ENCODE measurements at regions not wholly inside any gene's neighbourhood (a gene's known extent, or its start where the extent isn't known, plus 50 kb on each side); places are given as distances from the start of the nearest gene placed in this dataset.

DNA sequence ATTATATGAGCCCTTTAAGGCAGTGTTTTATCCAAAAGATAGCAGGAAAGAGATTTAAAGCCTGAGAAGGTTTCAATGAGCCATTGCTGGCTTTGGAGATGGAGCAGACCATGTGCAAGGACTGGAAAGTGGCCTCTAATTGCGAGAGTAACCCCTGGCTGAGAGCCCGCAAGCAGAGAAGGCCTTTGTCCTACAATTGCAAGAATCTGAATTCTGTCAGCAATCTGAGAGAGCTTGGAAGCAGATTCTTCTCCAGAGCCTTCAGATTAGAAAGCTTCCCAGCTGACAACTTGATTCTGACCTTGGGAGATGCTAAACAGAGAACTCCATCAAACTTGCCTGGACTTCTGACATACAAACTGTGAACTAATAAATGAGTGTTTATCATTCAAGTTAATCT lies 528.7 kb upstream of the KLF12 start:
- no peak overlapping the region for H3K27ac ChIP-seq (ENCODE audit: low read depth in 1 of 2, low read length in 1 of 2)
- H3K9me3 ChIP-seq (ENCODE audit: control insufficient read depth in 2 of 2, insufficient read depth in 1 of 2, low read length in 1 of 2) = no peaks in the 10 kb centered on the region
- H3K27me3 ChIP-seq (ENCODE audit: control insufficient read depth in 2 of 2, insufficient read depth in 1 of 2, low read length in 1 of 2) = no peaks in the 10 kb centered on the region
- DNase-seq (ENCODE audit: low read depth in 6 of 9, low spot score in 9 of 9) = no peak
- WGBS = 88% methylated on average over 2 of the region's 2 CpGs
- H3K36me3 ChIP-seq (ENCODE audit: control insufficient read depth in 2 of 2, insufficient read depth in 2 of 2, low read length in 1 of 2) = no peaks in the 10 kb centered on the region
- H3K4me3 ChIP-seq (ENCODE audit: low read length in 2 of 2) = no peak overlapping the region
- no peaks in the 10 kb centered on the region for H3K4me1 ChIP-seq (ENCODE audit: control insufficient read depth in 2 of 2, insufficient read depth in 2 of 2, low read length in 2 of 2)

DNA sequence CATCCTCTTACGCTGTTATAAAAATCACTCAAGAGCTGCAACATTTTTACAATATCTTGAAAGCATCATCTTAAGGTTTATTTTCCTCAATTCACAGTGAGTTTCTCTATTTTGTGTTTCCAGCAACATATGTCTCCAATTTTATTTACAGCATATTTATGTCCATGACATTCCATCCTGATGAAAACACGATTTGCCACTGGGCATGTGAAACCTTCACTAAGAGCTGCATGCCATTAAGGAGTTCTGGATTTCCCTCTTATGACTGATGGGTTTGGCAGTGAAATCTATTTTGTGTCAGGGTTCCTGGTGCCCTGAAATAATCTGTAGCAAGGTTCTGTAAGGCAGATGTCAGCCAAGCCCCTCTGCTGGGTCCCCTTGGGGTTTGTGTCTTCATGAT lies 527.6 kb upstream of the KLF12 start:
- no peak for DNase-seq (ENCODE audit: low read depth in 6 of 9, low spot score in 9 of 9)
- H3K27ac ChIP-seq (ENCODE audit: low read depth in 1 of 2, low read length in 1 of 2) = no peak overlapping the region
- no peaks in the 10 kb centered on the region for H3K27me3 ChIP-seq (ENCODE audit: control insufficient read depth in 2 of 2, insufficient read depth in 1 of 2, low read length in 1 of 2)
- H3K4me1 ChIP-seq (ENCODE audit: control insufficient read depth in 2 of 2, insufficient read depth in 2 of 2, low read length in 2 of 2) = no peaks in the 10 kb centered on the region
- H3K9me3 ChIP-seq (ENCODE audit: control insufficient read depth in 2 of 2, insufficient read depth in 1 of 2, low read length in 1 of 2) = no peaks in the 10 kb centered on the region
- H3K4me3 ChIP-seq (ENCODE audit: low read length in 2 of 2) = no peak overlapping the region
- no peaks in the 10 kb centered on the region for H3K36me3 ChIP-seq (ENCODE audit: control insufficient read depth in 2 of 2, insufficient read depth in 2 of 2, low read length in 1 of 2)
- WGBS = 88% methylated on average over 2 of the region's 2 CpGs

DNA sequence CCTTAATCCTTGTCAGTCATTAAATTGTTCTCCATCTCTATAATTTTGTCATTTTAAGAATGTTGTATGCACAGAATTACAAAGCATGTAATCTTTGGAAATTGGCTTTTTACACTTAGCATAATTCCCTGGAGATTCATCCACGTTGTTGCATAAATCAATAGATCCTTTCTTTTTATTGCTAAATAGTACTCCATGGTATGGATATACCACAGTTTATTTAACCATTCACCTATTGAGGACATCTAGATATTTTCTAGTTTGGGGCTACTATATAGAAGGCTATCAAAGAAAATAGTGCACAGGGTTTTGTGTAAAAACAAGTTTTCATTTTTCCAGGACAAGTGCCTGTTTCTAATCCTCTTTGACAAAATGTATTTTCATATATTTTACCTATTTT lies 523.6 kb upstream of the KLF12 start:
- Histone ChIP-seq H3K4me1 (ENCODE audit: control insufficient read depth in 2 of 2, insufficient read depth in 2 of 2, low read length in 2 of 2) (no peaks in the 10 kb centered on the region), H3K36me3 (ENCODE audit: control insufficient read depth in 2 of 2, insufficient read depth in 2 of 2, low read length in 1 of 2) (no peaks in the 10 kb centered on the region), H3K4me3 (ENCODE audit: low read length in 2 of 2) (no peak overlapping the region), H3K9me3 (ENCODE audit: control insufficient read depth in 2 of 2, insufficient read depth in 1 of 2, low read length in 1 of 2) (no peaks in the 10 kb centered on the region), H3K27me3 (ENCODE audit: control insufficient read depth in 2 of 2, insufficient read depth in 1 of 2, low read length in 1 of 2) (no peaks in the 10 kb centered on the region), H3K27ac (ENCODE audit: low read depth in 1 of 2, low read length in 1 of 2) (no peak overlapping the region)
- 89% methylated on average over 1 of the region's 1 CpG for WGBS
- no peak for DNase-seq (ENCODE audit: low read depth in 6 of 9, low spot score in 9 of 9)

DNA sequence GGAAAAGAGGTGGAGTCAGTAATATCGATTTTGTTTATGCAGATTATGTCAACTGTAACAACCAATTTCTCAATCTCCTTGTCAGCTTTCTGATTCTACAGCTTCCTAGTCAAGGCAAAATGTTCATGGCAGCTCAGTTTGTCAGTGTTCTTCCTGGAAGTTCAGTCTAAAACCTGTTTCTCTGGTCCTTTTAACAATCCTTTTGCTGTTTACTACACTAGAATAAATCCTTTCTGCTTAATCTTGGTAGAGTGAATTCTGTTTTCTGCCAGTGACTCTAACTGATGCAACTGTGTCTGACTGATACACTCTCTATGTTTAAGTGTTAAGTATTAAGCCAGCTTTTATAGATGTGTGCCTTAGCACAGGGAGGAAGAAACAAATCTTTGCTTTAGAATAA lies 516.9 kb upstream of the KLF12 start:
- WGBS = 87% methylated on average over 1 of the region's 1 CpG
- H3K27ac ChIP-seq (ENCODE audit: low read depth in 1 of 2, low read length in 1 of 2) = no peak overlapping the region

DNA sequence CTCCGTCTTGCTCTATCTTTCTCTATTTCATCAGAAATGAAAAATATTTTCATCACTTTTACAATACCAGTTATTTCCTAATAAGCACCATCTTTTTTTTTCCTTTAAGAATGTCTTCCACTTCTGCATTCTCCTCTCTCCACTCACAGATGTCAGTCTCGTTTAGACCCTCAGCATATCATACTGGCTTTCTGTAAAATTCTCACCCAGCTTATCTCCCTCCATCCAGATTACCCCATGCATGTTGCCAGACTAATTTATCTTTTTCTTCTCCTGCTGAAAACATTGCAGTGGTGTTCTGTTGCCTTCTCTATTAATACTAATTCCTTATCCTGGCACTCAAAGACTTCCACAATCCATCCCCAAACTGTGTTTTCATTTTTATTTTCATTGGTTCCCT lies 513.8 kb upstream of the KLF12 start:
- Histone ChIP-seq H3K4me3 (ENCODE audit: low read length in 2 of 2) (no peak overlapping the region), H3K36me3 (ENCODE audit: control insufficient read depth in 2 of 2, insufficient read depth in 2 of 2, low read length in 1 of 2) (no peaks in the 10 kb centered on the region), H3K4me1 (ENCODE audit: control insufficient read depth in 2 of 2, insufficient read depth in 2 of 2, low read length in 2 of 2) (no peaks in the 10 kb centered on the region), H3K27ac (ENCODE audit: low read depth in 1 of 2, low read length in 1 of 2) (no peak overlapping the region), H3K27me3 (ENCODE audit: control insufficient read depth in 2 of 2, insufficient read depth in 1 of 2, low read length in 1 of 2) (no peaks in the 10 kb centered on the region), H3K9me3 (ENCODE audit: control insufficient read depth in 2 of 2, insufficient read depth in 1 of 2, low read length in 1 of 2) (no peaks in the 10 kb centered on the region)
- 56% methylated on average over 2 of the region's 2 CpGs for WGBS
- DNase-seq (ENCODE audit: low read depth in 6 of 9, low spot score in 9 of 9) = no peak

More for the DNA sequence above, 516.9 kb upstream of the KLF12 start:
- H3K36me3 ChIP-seq (ENCODE audit: control insufficient read depth in 2 of 2, insufficient read depth in 2 of 2, low read length in 1 of 2) = no peaks in the 10 kb centered on the region
- H3K9me3 ChIP-seq (ENCODE audit: control insufficient read depth in 2 of 2, insufficient read depth in 1 of 2, low read length in 1 of 2) = no peaks in the 10 kb centered on the region
- no peaks in the 10 kb centered on the region for H3K4me1 ChIP-seq (ENCODE audit: control insufficient read depth in 2 of 2, insufficient read depth in 2 of 2, low read length in 2 of 2)
- no peak for DNase-seq (ENCODE audit: low read depth in 6 of 9, low spot score in 9 of 9)
- H3K27me3 ChIP-seq (ENCODE audit: control insufficient read depth in 2 of 2, insufficient read depth in 1 of 2, low read length in 1 of 2) = no peaks in the 10 kb centered on the region
- H3K4me3 ChIP-seq (ENCODE audit: low read length in 2 of 2) = no peak overlapping the region

DNA sequence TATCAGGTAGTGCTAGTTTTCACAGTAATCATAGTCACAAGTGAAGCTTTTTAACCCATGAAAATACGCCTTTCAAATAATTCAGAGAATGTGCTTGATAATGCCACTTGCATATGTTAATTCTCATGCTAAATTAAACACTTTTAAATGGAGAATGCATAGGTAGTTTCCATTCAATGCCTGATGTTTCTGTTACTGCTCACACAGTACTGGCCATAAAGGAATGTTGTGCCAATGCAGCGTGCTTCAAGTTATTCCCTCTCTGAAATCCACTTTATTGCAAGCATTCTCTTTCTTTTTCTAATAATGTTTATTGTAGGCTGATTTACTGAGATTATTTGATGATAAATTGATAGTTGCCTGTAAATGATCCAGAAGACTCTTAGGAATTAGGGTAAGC lies 513.0 kb upstream of the KLF12 start:
- WGBS = 92% methylated on average over 2 of the region's 2 CpGs
- no peak overlapping the region for H3K27ac ChIP-seq (ENCODE audit: low read depth in 1 of 2, low read length in 1 of 2)
- no peaks in the 10 kb centered on the region for H3K4me1 ChIP-seq (ENCODE audit: control insufficient read depth in 2 of 2, insufficient read depth in 2 of 2, low read length in 2 of 2)
- DNase-seq (ENCODE audit: low read depth in 6 of 9, low spot score in 9 of 9) = no peak
- H3K9me3 ChIP-seq (ENCODE audit: control insufficient read depth in 2 of 2, insufficient read depth in 1 of 2, low read length in 1 of 2) = no peaks in the 10 kb centered on the region
- H3K36me3 ChIP-seq (ENCODE audit: control insufficient read depth in 2 of 2, insufficient read depth in 2 of 2, low read length in 1 of 2) = no peaks in the 10 kb centered on the region
- no peaks in the 10 kb centered on the region for H3K27me3 ChIP-seq (ENCODE audit: control insufficient read depth in 2 of 2, insufficient read depth in 1 of 2, low read length in 1 of 2)
- H3K4me3 ChIP-seq (ENCODE audit: low read length in 2 of 2) = no peak overlapping the region

- Histone ChIP-seq H3K4me3 (ENCODE audit: low read length in 2 of 2) (no peak overlapping the region), H3K4me1 (ENCODE audit: control insufficient read depth in 2 of 2, insufficient read depth in 2 of 2, low read length in 2 of 2) (no peaks in the 10 kb centered on the region), H3K27ac (ENCODE audit: low read depth in 1 of 2, low read length in 1 of 2) (no peak overlapping the region), H3K27me3 (ENCODE audit: control insufficient read depth in 2 of 2, insufficient read depth in 1 of 2, low read length in 1 of 2) (no peaks in the 10 kb centered on the region), H3K36me3 (ENCODE audit: control insufficient read depth in 2 of 2, insufficient read depth in 2 of 2, low read length in 1 of 2) (no peaks in the 10 kb centered on the region), H3K9me3 (ENCODE audit: control insufficient read depth in 2 of 2, insufficient read depth in 1 of 2, low read length in 1 of 2) (no peaks in the 10 kb centered on the region)
- DNase-seq (ENCODE audit: low read depth in 6 of 9, low spot score in 9 of 9) = no peak
- 91% methylated on average over 3 of the region's 3 CpGs for WGBS
Measured at GRCh38 chr13:74646091-74646490, 511.9 kb upstream of the KLF12 start.

DNA sequence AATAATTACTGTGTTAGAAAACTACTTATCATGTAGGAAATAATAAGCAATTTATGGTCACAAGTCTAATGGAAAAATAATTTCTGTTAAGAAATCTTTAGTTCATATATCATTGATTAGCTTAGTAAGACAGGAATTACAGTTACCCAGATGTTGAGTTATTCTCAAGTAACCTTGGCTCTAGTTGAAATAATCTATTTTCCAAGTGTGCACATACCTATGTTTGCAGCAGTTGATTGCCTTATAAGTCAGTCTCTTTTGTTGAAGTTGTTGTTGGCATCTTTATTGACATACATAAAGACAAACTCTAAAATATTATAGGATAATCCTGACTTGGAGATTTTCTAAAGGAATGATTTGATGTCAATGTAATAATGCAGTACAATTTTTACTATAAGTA lies 511.4 kb upstream of the KLF12 start:
- no peak overlapping the region for H3K27ac ChIP-seq (ENCODE audit: low read depth in 1 of 2, low read length in 1 of 2)

DNA sequence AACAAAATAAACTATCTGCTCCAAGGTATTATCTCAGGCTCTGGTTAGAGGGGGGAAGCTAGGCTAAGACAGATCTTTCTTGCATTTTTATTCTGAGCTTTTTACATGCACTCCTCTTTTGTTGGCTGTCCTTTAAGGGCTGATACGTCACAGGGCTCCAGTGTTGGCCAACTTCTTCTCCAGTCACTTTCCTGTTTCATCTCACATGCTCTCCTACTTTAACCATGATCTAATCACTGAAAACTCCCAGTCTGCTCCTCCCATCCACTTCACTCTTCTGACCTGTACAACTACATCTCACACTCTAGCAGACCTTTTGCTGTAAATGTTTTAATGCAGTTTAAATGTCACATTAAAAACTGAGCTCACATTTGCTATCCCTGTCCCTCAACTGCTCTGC lies 510.0 kb upstream of the KLF12 start:
- Histone ChIP-seq H3K27ac (ENCODE audit: low read depth in 1 of 2, low read length in 1 of 2) (no peak overlapping the region), H3K4me3 (ENCODE audit: low read length in 2 of 2) (no peak overlapping the region), H3K27me3 (ENCODE audit: control insufficient read depth in 2 of 2, insufficient read depth in 1 of 2, low read length in 1 of 2) (no peaks in the 10 kb centered on the region), H3K9me3 (ENCODE audit: control insufficient read depth in 2 of 2, insufficient read depth in 1 of 2, low read length in 1 of 2) (no peaks in the 10 kb centered on the region), H3K4me1 (ENCODE audit: control insufficient read depth in 2 of 2, insufficient read depth in 2 of 2, low read length in 2 of 2) (no peaks in the 10 kb centered on the region), H3K36me3 (ENCODE audit: control insufficient read depth in 2 of 2, insufficient read depth in 2 of 2, low read length in 1 of 2) (no peaks in the 10 kb centered on the region)
- DNase-seq (ENCODE audit: low read depth in 6 of 9, low spot score in 9 of 9) = no peak
- WGBS = 43% methylated on average over 1 of the region's 1 CpG

More for the DNA sequence above, 511.4 kb upstream of the KLF12 start:
- DNase-seq (ENCODE audit: low read depth in 6 of 9, low spot score in 9 of 9) = no peak
- Histone ChIP-seq H3K4me3 (ENCODE audit: low read length in 2 of 2) (no peak overlapping the region), H3K4me1 (ENCODE audit: control insufficient read depth in 2 of 2, insufficient read depth in 2 of 2, low read length in 2 of 2) (no peaks in the 10 kb centered on the region), H3K9me3 (ENCODE audit: control insufficient read depth in 2 of 2, insufficient read depth in 1 of 2, low read length in 1 of 2) (no peaks in the 10 kb centered on the region), H3K36me3 (ENCODE audit: control insufficient read depth in 2 of 2, insufficient read depth in 2 of 2, low read length in 1 of 2) (no peaks in the 10 kb centered on the region), H3K27me3 (ENCODE audit: control insufficient read depth in 2 of 2, insufficient read depth in 1 of 2, low read length in 1 of 2) (no peaks in the 10 kb centered on the region)

DNA sequence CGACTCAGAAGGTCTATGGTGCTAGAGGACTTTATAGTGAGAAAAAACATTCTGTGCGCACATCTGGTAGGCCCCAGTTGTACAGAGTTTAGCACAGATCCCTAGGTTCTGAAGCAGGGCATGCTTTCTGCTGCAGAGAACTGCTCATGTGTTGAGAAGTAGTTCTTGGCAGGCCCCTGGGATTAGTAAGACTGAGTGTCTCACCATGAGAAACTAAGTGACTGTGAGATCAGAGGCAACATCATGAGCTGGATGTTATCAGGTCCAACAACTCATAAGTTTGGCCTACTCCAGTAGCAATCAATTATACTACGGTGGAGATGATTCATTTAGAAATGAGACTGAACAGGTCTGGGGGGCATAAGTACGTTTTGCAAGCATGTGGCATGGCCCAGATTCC lies 507.4 kb upstream of the KLF12 start:
- no peak overlapping the region for H3K4me3 ChIP-seq (ENCODE audit: low read length in 2 of 2)
- DNase-seq (ENCODE audit: low read depth in 6 of 9, low spot score in 9 of 9) = no peak
- no peaks in the 10 kb centered on the region for H3K9me3 ChIP-seq (ENCODE audit: control insufficient read depth in 2 of 2, insufficient read depth in 1 of 2, low read length in 1 of 2)
- no peaks in the 10 kb centered on the region for H3K4me1 ChIP-seq (ENCODE audit: control insufficient read depth in 2 of 2, insufficient read depth in 2 of 2, low read length in 2 of 2)
- no peaks in the 10 kb centered on the region for H3K27me3 ChIP-seq (ENCODE audit: control insufficient read depth in 2 of 2, insufficient read depth in 1 of 2, low read length in 1 of 2)
- no peaks in the 10 kb centered on the region for H3K36me3 ChIP-seq (ENCODE audit: control insufficient read depth in 2 of 2, insufficient read depth in 2 of 2, low read length in 1 of 2)
- 83% methylated on average over 4 of the region's 4 CpGs for WGBS
- no peak overlapping the region for H3K27ac ChIP-seq (ENCODE audit: low read depth in 1 of 2, low read length in 1 of 2)

Data from thymus (tissue), 11 donors.